GM12874 (cell line): ENCODE measurements at regions not wholly inside any gene's neighbourhood (a gene's known extent, or its start where the extent isn't known, plus 50 kb on each side); places are given as distances from the start of the nearest gene placed in this dataset.

ENCODE experiments used
- TF ChIP-seq, protein P1 (sequence below): IDR thresholded peaks from 2 replicates; pipeline ENCODE4 v1.5.1; 2011; ENCODE audit warnings: low read depth, mild to moderate bottlenecking, control low read depth, low read length, moderate library complexity; ENCODE audit not compliant: insufficient read depth

DNA sequence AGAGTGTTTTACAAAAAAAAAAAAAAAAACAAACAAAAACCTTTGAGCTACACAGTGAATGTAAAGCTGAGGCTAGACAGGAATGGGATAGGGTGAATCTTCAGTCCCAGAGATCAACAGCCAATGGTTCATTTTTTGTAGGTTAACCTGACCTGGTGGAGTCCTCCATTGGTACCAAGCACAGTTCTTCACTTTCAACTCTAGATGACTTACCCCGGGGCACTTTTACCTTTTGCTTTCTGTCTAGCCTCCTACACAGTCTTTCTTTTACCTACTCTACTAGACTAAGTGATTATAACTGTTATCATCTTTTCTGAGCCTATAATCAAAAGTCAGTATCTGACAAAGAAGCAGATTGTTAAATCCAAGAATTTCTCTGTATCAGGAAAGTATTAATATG, 50.9 kb downstream of the ANXA2R start:
- TF ChIP-seq, protein P1, sequence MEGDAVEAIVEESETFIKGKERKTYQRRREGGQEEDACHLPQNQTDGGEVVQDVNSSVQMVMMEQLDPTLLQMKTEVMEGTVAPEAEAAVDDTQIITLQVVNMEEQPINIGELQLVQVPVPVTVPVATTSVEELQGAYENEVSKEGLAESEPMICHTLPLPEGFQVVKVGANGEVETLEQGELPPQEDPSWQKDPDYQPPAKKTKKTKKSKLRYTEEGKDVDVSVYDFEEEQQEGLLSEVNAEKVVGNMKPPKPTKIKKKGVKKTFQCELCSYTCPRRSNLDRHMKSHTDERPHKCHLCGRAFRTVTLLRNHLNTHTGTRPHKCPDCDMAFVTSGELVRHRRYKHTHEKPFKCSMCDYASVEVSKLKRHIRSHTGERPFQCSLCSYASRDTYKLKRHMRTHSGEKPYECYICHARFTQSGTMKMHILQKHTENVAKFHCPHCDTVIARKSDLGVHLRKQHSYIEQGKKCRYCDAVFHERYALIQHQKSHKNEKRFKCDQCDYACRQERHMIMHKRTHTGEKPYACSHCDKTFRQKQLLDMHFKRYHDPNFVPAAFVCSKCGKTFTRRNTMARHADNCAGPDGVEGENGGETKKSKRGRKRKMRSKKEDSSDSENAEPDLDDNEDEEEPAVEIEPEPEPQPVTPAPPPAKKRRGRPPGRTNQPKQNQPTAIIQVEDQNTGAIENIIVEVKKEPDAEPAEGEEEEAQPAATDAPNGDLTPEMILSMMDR = no peak

DNA sequence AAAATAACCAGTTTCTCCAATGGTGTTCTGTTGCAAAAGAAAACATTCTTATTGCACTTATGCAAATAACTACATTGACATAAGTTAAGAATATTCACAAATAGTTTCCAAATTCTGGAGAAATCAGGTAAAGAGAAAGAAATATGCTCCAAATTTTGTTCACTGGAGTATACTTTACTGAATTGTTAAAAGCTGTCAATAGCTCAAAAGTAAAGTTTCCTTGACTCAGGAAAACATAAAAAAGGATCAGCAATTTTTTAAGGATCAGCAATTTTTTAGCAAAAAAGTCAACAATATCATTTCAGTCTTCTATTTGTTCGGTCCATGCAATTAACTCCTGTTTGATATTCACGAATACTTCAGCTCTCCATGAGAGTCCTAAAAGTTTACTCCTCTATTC, 51.6 kb downstream of the ANXA2R start:
- TF ChIP-seq, protein P1 = no peak

DNA sequence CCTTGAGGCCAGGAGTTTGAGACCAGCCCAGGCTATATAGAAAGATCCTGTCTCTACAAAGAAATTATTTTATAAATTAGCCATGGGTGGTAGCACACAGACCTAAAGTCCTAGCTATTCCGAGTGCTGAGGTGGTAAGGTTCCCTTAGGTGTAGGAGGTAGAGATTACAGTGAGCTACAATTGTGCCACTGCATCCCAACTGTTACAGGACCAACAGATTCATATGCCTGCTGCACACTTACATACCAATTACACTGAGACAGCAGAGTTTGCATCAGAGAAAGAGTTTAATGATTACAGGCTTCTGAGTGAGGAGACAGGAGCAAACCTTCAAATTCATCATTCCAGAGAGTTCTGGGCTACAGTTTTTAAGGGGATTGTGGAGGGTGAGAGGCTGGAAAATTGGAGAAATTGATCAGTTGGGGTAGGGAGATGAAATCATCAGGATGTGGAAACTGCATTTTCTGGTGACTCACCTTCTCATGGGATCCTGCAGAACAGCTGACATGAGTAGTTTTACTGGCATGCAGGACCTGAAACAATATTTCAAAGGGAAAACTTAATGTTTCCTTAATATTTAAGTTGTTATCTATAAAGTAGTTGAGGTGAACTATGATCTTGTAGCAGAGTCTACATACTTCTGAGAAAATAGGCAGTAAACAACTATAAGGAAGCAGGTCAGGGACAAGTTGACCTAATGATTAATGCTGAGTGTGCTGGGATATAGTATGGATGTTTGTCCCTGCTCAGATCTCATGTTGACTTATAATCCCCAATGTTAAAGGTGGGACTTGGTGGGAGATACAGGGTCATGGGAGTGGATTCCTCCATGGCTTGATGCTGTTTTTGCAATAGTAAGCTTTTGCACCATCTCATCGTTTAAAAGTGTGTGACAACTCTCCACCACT, 54.7 kb downstream of the ANXA2R start:
- TF ChIP-seq, protein P1 = no peak

DNA sequence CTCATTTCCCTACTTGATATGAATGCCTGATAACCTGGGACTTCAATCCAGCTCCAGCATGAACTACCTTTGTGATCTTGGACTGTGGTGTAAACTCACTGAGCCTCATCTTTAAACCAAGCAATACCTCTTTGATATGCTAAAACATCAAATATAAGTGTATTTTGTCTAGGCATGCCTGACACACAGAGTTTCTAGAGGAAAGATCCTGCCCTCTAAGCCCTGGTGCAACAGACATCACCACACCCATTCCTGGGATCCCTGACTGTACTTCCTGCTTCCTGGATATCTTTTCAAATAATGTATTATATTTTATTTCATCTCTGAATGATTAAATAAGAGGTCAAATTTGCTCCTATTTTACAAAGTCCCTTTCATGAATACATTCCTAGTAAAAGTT, 55.8 kb downstream of the ANXA2R start:
- TF ChIP-seq, protein P1 = no peak

DNA sequence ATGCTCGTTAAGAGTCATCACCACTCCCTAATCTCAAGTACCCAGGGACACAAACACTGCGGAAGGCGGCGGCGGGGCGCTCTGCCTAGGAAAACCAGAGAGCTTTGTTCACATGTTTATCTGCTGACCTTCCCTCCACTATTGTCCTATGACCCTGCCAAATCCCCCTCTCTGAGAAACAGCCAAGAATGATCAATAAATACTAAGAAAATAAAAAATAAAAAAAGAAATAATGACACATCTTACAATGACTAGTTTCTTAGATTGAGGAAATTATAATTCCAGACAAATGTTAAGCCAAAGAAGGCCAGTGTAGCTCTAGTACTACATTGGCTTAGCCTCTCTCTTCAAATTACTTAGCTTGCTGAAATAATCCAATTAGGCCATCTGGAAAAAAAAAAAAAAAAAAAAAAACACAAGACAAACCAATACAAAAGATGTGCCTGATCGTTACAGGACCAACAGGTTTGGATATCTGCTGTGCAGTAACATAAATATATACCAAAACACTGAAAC, 58.0 kb downstream of the ANXA2R start:
- TF ChIP-seq, protein P1 = no peak

DNA sequence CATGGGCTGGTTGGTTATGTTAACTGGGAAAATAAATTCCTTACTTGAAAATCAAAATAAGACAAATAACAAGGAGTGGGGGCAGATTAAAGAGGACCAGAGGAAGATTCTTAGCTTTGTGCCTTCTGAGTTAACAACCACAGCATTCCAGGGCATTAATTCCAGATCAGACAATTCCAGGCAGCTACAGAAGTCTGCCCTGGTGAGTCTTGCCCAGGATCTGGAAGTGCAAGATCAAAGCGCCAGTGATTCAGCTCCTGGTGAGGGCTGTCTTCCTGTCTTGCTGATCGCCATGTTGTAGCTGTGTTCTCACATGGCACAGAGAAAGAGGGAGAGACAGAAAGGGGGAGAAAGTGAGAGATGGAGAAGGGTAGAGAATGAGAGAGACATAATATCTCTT, 65.6 kb downstream of the ANXA2R start:
- TF ChIP-seq, protein P1 = no peak

DNA sequence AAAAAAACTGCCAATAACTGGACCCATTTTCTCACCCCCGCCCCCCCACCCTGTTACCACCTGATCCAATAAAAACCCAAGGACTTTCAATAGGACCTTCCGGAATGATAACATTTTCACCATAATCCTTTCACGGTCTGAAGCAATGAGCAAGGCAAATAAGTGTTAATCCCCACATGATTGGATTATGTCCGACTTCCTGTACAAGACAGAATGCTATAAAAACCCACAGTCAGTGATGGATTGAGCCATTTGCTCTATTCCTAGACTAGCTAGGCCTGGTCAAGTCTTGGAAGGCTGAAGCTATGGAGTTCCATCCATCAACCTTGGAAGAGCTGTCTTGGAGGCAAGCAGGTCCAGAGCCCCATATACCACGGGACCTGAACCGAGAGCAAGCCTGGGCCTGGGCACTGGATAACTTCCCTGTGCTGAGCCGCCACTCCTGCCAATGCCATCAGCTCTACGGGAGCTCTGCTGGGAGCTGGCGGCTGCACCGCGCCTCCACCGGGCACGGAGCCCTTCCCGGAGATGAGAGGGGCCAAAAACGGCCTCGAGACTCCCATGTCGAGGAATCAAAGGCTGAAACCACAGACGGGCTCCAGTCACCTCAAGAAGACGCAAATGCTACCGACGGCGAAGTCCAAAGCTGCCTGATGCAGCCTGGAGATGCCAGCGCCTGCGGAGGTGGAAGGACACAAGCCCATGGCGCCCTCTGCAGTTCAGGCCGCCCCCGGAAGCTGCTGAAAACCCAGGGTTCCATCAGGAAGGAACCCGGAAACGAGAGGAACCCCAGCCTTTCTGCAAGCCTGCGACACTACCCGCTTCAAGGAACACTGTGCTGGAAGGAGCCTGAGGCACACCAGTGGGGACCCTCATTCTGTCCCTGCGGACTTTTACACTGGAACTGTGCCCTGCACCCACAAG, 69.2 kb downstream of the ANXA2R start:
- TF ChIP-seq, protein P1 = no peak
